ENCODE measurements at regions not wholly inside any gene's neighbourhood (a gene's known extent, or its start where the extent isn't known, plus 50 kb on each side); places are given as distances from the start of the nearest gene placed in this dataset.
"Not testable (repeated sequence)": the region's sequence is repeated elsewhere in the genome, so short reads cannot be mapped to it uniquely, and the experiment has no call there.

DNA sequence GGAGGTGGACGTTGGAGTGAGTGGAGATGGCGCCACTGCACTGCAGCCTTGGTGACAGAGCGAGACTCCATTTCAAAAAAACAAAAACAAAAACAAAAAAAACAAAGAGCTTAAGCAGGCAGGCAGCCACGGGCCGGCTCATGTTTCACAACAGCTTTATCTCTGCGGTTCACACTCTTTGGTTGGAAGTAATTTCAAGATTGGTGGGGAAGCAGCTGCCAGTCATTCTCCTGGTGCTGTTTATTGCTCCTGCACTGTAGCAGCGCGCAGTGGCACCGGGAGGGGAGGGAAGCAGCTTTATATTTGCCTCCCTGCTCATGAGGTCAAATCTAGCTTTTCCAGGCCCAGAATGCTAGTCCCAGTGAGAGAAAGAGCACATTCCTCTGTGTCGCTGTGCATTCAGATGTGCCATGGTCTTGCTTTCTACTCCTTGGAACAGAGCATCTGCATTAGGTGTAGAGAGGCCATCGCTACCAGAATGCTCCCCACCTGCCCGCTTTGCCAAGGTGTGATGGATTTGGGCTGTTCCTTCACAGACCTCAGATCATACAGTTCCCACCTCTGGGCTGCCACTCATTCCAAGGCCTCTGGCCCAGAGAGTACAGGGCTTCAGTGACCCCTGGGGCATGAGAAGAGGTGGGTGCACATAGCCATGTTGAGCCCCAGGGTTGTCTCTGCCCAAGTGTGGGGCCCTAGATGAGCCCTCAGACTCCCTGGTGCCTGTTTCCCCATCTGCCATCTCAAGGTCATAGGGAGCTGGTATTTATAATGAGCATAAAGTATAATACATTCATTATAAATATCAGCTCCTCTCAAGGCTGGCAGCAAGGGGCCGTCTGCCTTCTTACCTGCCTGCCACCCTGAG is 270.4 kb downstream of the MED10 start:
- Histone ChIP-seq H3K4me2 (ENCODE audit: low read length) (no peak overlapping the region), H3K9ac (ENCODE audit: low read length) (no peak overlapping the region), H3K36me3 (ENCODE audit: control insufficient read depth, insufficient read depth, low read length) (no peaks in the 10 kb centered on the region), H4K8ac (ENCODE audit: low read depth, low read length) (no peak overlapping the region), H3K27ac (ENCODE audit: low read depth, low read length) (no peak overlapping the region), H3K27me3 (ENCODE audit: insufficient read depth, low read length, poor library complexity) (no peaks in the 10 kb centered on the region), H3K4ac (ENCODE audit: low read depth, low read length) (no peak overlapping the region), H2AK5ac (ENCODE audit: low read length) (no peak overlapping the region), H3K4me3 (ENCODE audit: low read length) (no peak overlapping the region), H3K79me1 (ENCODE audit: low read length) (no peaks in the 10 kb centered on the region), H2BK5ac (ENCODE audit: low read length) (no peak overlapping the region), H3K23ac (ENCODE audit: low read length) (no peak overlapping the region), H2BK15ac (replicated peaks; ENCODE audit: low read depth) (no peak overlapping the region), H3K56ac (ENCODE audit: low read length) (no peak overlapping the region), H2BK120ac (ENCODE audit: low read depth, low read length) (no peak overlapping the region), H3K79me2 (ENCODE audit: control insufficient read depth, insufficient read depth, low read length) (no peaks in the 10 kb centered on the region), H3K4me1 (ENCODE audit: control insufficient read depth, low read depth, low read length) (no peaks in the 10 kb centered on the region), H4K5ac (ENCODE audit: low read length) (no peak overlapping the region), H3K18ac (ENCODE audit: low read length) (no peak overlapping the region)
- no peak for DNase-seq
- no CpG with 5 or more reads among the region's 13 CpGs for WGBS (ENCODE audit: extremely low coverage, insufficient coverage, low lambda C conversion rate)

DNA sequence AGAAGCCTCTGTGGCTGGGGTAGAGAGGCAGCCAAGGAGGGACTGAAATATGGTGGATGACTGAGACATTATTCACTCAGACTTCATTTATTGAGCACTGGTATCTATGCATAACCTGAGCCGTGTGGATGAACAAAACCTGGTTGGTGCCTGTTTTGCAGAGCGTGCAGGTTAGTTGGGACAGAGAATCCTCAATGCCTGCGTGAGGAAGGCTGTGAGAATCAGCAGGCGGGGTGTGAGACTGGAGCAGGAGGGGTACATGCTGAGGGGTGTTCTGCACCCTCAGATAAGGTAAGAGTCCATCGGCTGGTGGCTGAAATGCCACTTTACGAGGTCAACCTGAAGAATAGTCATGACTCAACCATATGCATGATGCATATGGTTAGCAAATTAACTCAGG is 271.6 kb downstream of the MED10 start:
- WGBS (ENCODE audit: extremely low coverage, insufficient coverage, low lambda C conversion rate), result no CpG with 5 or more reads among the region's 6 CpGs
- Histone ChIP-seq H2BK5ac (ENCODE audit: low read length) (no peak overlapping the region), H3K36me3 (ENCODE audit: control insufficient read depth, insufficient read depth, low read length) (no peaks in the 10 kb centered on the region), H3K9ac (ENCODE audit: low read length) (no peak overlapping the region), H4K5ac (ENCODE audit: low read length) (no peak overlapping the region), H3K27ac (ENCODE audit: low read depth, low read length) (no peak overlapping the region), H3K4me2 (ENCODE audit: low read length) (no peak overlapping the region), H3K4me1 (ENCODE audit: control insufficient read depth, low read depth, low read length) (no peaks in the 10 kb centered on the region), H4K8ac (ENCODE audit: low read depth, low read length) (no peak overlapping the region), H3K18ac (ENCODE audit: low read length) (no peak overlapping the region), H2BK120ac (ENCODE audit: low read depth, low read length) (no peak overlapping the region), H3K23ac (ENCODE audit: low read length) (no peak overlapping the region), H2AK5ac (ENCODE audit: low read length) (no peak overlapping the region), H3K4ac (ENCODE audit: low read depth, low read length) (no peak overlapping the region), H3K79me1 (ENCODE audit: low read length) (no peaks in the 10 kb centered on the region), H3K27me3 (ENCODE audit: insufficient read depth, low read length, poor library complexity) (no peaks in the 10 kb centered on the region), H3K56ac (ENCODE audit: low read length) (no peak overlapping the region), H3K4me3 (ENCODE audit: low read length) (no peak overlapping the region), H2BK15ac (replicated peaks; ENCODE audit: low read depth) (no peak overlapping the region), H3K79me2 (ENCODE audit: control insufficient read depth, insufficient read depth, low read length) (no peaks in the 10 kb centered on the region)
- DNase-seq, result no peak

DNA sequence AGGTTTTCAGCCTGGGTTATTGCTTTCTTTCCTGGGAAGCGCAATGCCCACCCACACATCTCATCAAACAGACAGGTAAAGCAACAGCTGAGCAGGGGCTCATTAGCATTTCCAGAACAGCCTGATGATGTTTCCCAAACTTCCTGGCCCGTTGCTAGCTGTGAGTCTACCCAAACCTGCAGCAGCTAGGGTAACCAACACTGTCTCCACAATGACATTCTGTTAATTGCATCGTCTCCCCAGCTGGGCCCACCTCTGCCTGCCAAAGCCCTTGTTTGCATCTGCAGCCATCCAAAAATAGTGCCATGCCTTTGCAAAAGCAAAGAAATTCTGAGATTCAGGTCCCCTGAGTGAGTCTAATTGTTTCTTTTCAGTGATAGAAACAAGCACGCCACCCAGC is 273.0 kb downstream of the MED10 start:
- no peak overlapping the region for H4K8ac ChIP-seq (ENCODE audit: low read depth, low read length)
- DNase-seq, result no peak
- no peak overlapping the region for H4K5ac ChIP-seq (ENCODE audit: low read length)
- no peaks in the 10 kb centered on the region for H3K36me3 ChIP-seq (ENCODE audit: control insufficient read depth, insufficient read depth, low read length)
- no peak overlapping the region for H3K9ac ChIP-seq (ENCODE audit: low read length)
- H3K23ac ChIP-seq (ENCODE audit: low read length), result no peak overlapping the region
- no peak overlapping the region for H2BK15ac ChIP-seq (replicated peaks; ENCODE audit: low read depth)
- no CpG with 5 or more reads among the region's 4 CpGs for WGBS (ENCODE audit: extremely low coverage, insufficient coverage, low lambda C conversion rate)
- no peak overlapping the region for H3K4ac ChIP-seq (ENCODE audit: low read depth, low read length)
- no peak overlapping the region for H2BK5ac ChIP-seq (ENCODE audit: low read length)
- no peaks in the 10 kb centered on the region for H3K27me3 ChIP-seq (ENCODE audit: insufficient read depth, low read length, poor library complexity)
- no peak overlapping the region for H3K27ac ChIP-seq (ENCODE audit: low read depth, low read length)
- no peak overlapping the region for H2BK120ac ChIP-seq (ENCODE audit: low read depth, low read length)
- no peak overlapping the region for H3K4me3 ChIP-seq (ENCODE audit: low read length)
- H3K56ac ChIP-seq (ENCODE audit: low read length), result no peak overlapping the region
- no peak overlapping the region for H3K4me2 ChIP-seq (ENCODE audit: low read length)
- H3K79me2 ChIP-seq (ENCODE audit: control insufficient read depth, insufficient read depth, low read length), result no peaks in the 10 kb centered on the region
- H2AK5ac ChIP-seq (ENCODE audit: low read length), result no peak overlapping the region
- no peaks in the 10 kb centered on the region for H3K79me1 ChIP-seq (ENCODE audit: low read length)
- H3K18ac ChIP-seq (ENCODE audit: low read length), result no peak overlapping the region
- H3K4me1 ChIP-seq (ENCODE audit: control insufficient read depth, low read depth, low read length), result no peaks in the 10 kb centered on the region

DNA sequence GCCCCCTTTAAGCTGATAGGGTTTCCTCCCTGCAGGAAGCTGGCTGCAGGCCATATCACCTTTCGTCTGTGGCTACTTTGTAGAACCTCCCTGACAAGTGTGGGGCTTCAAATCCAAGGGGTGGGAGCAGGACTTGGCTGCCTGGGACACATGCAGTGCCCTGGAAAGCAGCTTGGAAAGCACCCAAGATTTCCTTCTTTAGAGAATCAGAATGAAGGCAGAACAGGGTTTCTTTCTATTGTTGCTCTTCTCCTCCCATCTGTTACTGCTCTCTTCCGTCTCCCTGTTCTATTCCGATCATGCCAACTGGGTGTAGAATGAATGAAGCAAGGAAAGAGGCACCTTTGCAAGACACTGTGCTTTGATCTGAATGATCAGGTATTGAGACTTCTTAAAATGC is 282.2 kb downstream of the MED10 start:
- no peak for DNase-seq
- H4K5ac ChIP-seq (ENCODE audit: low read length), result no peak overlapping the region
- no peak overlapping the region for H4K8ac ChIP-seq (ENCODE audit: low read depth, low read length)
- H2BK120ac ChIP-seq (ENCODE audit: low read depth, low read length), result no peak overlapping the region
- H3K4ac ChIP-seq (ENCODE audit: low read depth, low read length), result no peak overlapping the region
- no peak overlapping the region for H3K27ac ChIP-seq (ENCODE audit: low read depth, low read length)
- no peak overlapping the region for H3K4me2 ChIP-seq (ENCODE audit: low read length)
- no peaks in the 10 kb centered on the region for H3K27me3 ChIP-seq (ENCODE audit: insufficient read depth, low read length, poor library complexity)
- no peak overlapping the region for H3K18ac ChIP-seq (ENCODE audit: low read length)
- H2BK15ac ChIP-seq (replicated peaks; ENCODE audit: low read depth), result no peak overlapping the region
- H3K4me3 ChIP-seq (ENCODE audit: low read length), result no peak overlapping the region
- H3K79me2 ChIP-seq (ENCODE audit: control insufficient read depth, insufficient read depth, low read length), result no peaks in the 10 kb centered on the region
- no peak overlapping the region for H3K23ac ChIP-seq (ENCODE audit: low read length)
- no peak overlapping the region for H3K56ac ChIP-seq (ENCODE audit: low read length)
- H3K36me3 ChIP-seq (ENCODE audit: control insufficient read depth, insufficient read depth, low read length), result no peaks in the 10 kb centered on the region
- no peak overlapping the region for H3K9ac ChIP-seq (ENCODE audit: low read length)
- H3K79me1 ChIP-seq (ENCODE audit: low read length), result no peaks in the 10 kb centered on the region
- no peak overlapping the region for H2BK5ac ChIP-seq (ENCODE audit: low read length)
- no peak overlapping the region for H2AK5ac ChIP-seq (ENCODE audit: low read length)
- WGBS (ENCODE audit: extremely low coverage, insufficient coverage, low lambda C conversion rate), result no CpG with 5 or more reads among the region's 3 CpGs
- H3K4me1 ChIP-seq (ENCODE audit: control insufficient read depth, low read depth, low read length), result no peaks in the 10 kb centered on the region

DNA sequence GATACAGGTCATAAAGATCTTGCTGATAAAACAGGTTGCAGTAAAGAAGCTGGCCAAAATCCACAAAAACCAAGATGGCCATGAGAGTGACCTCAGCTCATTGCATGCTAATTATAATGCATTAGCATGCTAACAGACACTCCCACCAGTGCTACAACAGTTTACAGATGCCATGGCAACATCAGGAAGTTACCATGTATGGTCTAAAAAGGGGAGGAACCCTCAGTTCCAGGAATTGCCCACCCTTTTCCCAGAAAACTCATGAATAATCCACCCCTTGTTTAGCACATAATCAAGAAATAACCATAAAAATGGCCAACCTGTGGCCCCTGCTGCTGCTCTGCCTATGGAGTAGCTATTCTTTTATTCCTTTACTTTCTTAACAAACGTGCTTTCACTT is 284.2 kb downstream of the MED10 start:
- no CpG with 5 or more reads among the region's 1 CpG for WGBS (ENCODE audit: extremely low coverage, insufficient coverage, low lambda C conversion rate)
- H3K56ac ChIP-seq (ENCODE audit: low read length), result not testable (repeated sequence)

DNA sequence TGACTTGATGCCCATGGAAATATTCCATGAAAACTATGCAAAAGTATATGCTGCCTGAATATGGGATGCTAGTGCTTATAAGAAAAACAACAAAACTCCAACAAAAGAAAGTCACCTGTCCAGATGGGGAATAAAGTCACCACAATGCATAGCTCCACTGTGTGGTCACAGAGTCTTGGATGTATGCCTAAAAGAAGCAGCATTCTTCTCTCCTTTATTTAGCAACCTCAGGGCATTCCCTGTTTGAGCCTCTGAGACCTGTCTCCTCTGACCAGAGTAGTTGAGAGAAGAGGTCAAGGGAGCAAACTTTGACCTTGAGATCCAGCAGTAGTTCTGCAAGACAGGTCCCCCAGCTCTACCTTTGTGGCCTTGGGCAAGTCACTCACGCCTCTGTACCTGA is 287.5 kb downstream of the MED10 start:
- no peak overlapping the region for H2BK5ac ChIP-seq (ENCODE audit: low read length)
- H3K36me3 ChIP-seq (ENCODE audit: control insufficient read depth, insufficient read depth, low read length), result no peaks in the 10 kb centered on the region
- no peak overlapping the region for H2BK15ac ChIP-seq (replicated peaks; ENCODE audit: low read depth)
- no peaks in the 10 kb centered on the region for H3K79me1 ChIP-seq (ENCODE audit: low read length)
- no peak overlapping the region for H3K23ac ChIP-seq (ENCODE audit: low read length)
- H2BK120ac ChIP-seq (ENCODE audit: low read depth, low read length), result no peak overlapping the region
- no peaks in the 10 kb centered on the region for H3K79me2 ChIP-seq (ENCODE audit: control insufficient read depth, insufficient read depth, low read length)
- no peak for DNase-seq
- no peak overlapping the region for H3K4ac ChIP-seq (ENCODE audit: low read depth, low read length)
- no peak overlapping the region for H4K5ac ChIP-seq (ENCODE audit: low read length)
- H3K18ac ChIP-seq (ENCODE audit: low read length), result no peak overlapping the region
- H4K8ac ChIP-seq (ENCODE audit: low read depth, low read length), result no peak overlapping the region
- no peaks in the 10 kb centered on the region for H3K27me3 ChIP-seq (ENCODE audit: insufficient read depth, low read length, poor library complexity)
- no peaks in the 10 kb centered on the region for H3K4me1 ChIP-seq (ENCODE audit: control insufficient read depth, low read depth, low read length)
- no peak overlapping the region for H3K4me3 ChIP-seq (ENCODE audit: low read length)
- H3K27ac ChIP-seq (ENCODE audit: low read depth, low read length), result no peak overlapping the region
- H3K4me2 ChIP-seq (ENCODE audit: low read length), result no peak overlapping the region
- no CpG with 5 or more reads among the region's 1 CpG for WGBS (ENCODE audit: extremely low coverage, insufficient coverage, low lambda C conversion rate)
- H2AK5ac ChIP-seq (ENCODE audit: low read length), result no peak overlapping the region
- no peak overlapping the region for H3K9ac ChIP-seq (ENCODE audit: low read length)
- no peak overlapping the region for H3K56ac ChIP-seq (ENCODE audit: low read length)

More for the DNA sequence above, 284.2 kb downstream of the MED10 start:
- not testable (repeated sequence) for H3K4me1 ChIP-seq (ENCODE audit: control insufficient read depth, low read depth, low read length); H2BK120ac ChIP-seq (ENCODE audit: low read depth, low read length); H2BK5ac ChIP-seq (ENCODE audit: low read length); H3K27me3 ChIP-seq (ENCODE audit: insufficient read depth, low read length, poor library complexity); H2BK15ac ChIP-seq (replicated peaks; ENCODE audit: low read depth); H2AK5ac ChIP-seq (ENCODE audit: low read length); H3K4me3 ChIP-seq (ENCODE audit: low read length); H3K4me2 ChIP-seq (ENCODE audit: low read length); H3K4ac ChIP-seq (ENCODE audit: low read depth, low read length); H3K18ac ChIP-seq (ENCODE audit: low read length); H3K23ac ChIP-seq (ENCODE audit: low read length); H4K5ac ChIP-seq (ENCODE audit: low read length); H3K79me1 ChIP-seq (ENCODE audit: low read length); H3K9ac ChIP-seq (ENCODE audit: low read length); H3K27ac ChIP-seq (ENCODE audit: low read depth, low read length); H3K79me2 ChIP-seq (ENCODE audit: control insufficient read depth, insufficient read depth, low read length); H4K8ac ChIP-seq (ENCODE audit: low read depth, low read length); H3K36me3 ChIP-seq (ENCODE audit: control insufficient read depth, insufficient read depth, low read length)
- DNase-seq, result peak; percentile 29

Data from mesendoderm (in vitro differentiated cells).